Panc1 (cell line): ENCODE measurements at regions not wholly inside any gene's neighbourhood (a gene's known extent, or its start where the extent isn't known, plus 50 kb on each side); places are given as distances from the start of the nearest gene placed in this dataset.

Source experiments
- ATAC-seq: fragments of 200-7000 bp; cut with Tn5 transposase; 2 replicates; pipeline ENCODE4 v1.9.1; 2020; ENCODE audit warnings: mild to moderate bottlenecking, moderate library complexity
- BruUV-seq: library from RNA; stranded (reverse); fragments of 400-500 nt; replicated peaks from 2 replicates; lab custom pipeline; 2021; lab: Mats Ljungman, UMichigan
- CTCF ChIA-PET: fragments of 300-600 bp; sonication (Branson Sonifier 250); formaldehyde crosslinking; loops from one replicate; lab custom pipeline; 2022; ENCODE audit warnings: antibody characterized with exemption; lab: Charles Lee
- POLR2A ChIA-PET: fragments of 300-600 bp; sonication (Branson Sonifier 250); formaldehyde crosslinking; loops from one replicate; lab custom pipeline; 2022; ENCODE audit warnings: antibody characterized with exemption; lab: Charles Lee
- DNase-seq: peaks from one replicate; pipeline ENCODE4 v3.0.0-alpha.2; 2010; ENCODE audit warnings: low read depth, low spot score
- H3K27ac ChIP-seq: 2 replicates; pipeline ENCODE4 v1.5.1; 2011; ENCODE audit warnings: mild to moderate bottlenecking, low read length, inconsistent platforms
- H3K27me3 ChIP-seq: fragments of 200-500 bp; sonication (Bioruptor generic); 2 replicates; pipeline ENCODE4 v1.6.0; 2014; ENCODE audit warnings: low read length, inconsistent platforms; ENCODE audit not compliant: control insufficient read depth, insufficient read depth
- H3K36me3 ChIP-seq: fragments of 200-500 bp; sonication (Bioruptor generic); 2 replicates; pipeline ENCODE4 v1.5.1; 2014; ENCODE audit warnings: inconsistent platforms, mild to moderate bottlenecking, low read length, moderate library complexity; ENCODE audit not compliant: control insufficient read depth, insufficient read depth
- H3K4me1 ChIP-seq: 2 replicates; pipeline ENCODE4 v1.5.1; 2011; ENCODE audit warnings: inconsistent platforms, mild to moderate bottlenecking, low read length, moderate library complexity; ENCODE audit not compliant: control insufficient read depth, insufficient read depth
- H3K4me3 ChIP-seq, 2 experiments: 2 replicates each; pipeline ENCODE4 v1.5.1; 2011 to 2012; ENCODE audit warnings: low read depth in 2 of 2, low read length in 2 of 2, mild to moderate bottlenecking in 2 of 2, inconsistent platforms in 1 of 2, moderate library complexity in 1 of 2
- H3K9me3 ChIP-seq: fragments of 200-500 bp; sonication (Bioruptor generic); 2 replicates; pipeline ENCODE4 v1.5.1; 2014; ENCODE audit warnings: low read depth, mild to moderate bottlenecking, inconsistent platforms, low read length, moderate library complexity; ENCODE audit not compliant: control insufficient read depth, insufficient read depth
- CTCF ChIP-seq: fragments of 450-650 bp; IDR thresholded peaks from 2 replicates; pipeline ENCODE4 v1.5.1; 2017; ENCODE audit warnings: mild to moderate bottlenecking
- POLR2AphosphoS5 ChIP-seq: IDR thresholded peaks from 2 replicates; pipeline ENCODE4 v1.6.1; 2012; ENCODE audit warnings: mild to moderate bottlenecking, low read depth, low read length, moderate library complexity
- REST ChIP-seq, 2 experiments: IDR thresholded peaks; 2 replicates each; pipeline ENCODE4 v1.6.1; 2011 to 2012; ENCODE audit warnings: low read depth in 2 of 2, control low read depth in 1 of 2, low read length in 1 of 2, mild to moderate bottlenecking in 1 of 2, moderate library complexity in 1 of 2; ENCODE audit not compliant: insufficient read depth in 1 of 2
- SIN3A ChIP-seq: IDR thresholded peaks from 2 replicates; pipeline ENCODE4 v1.6.1; 2012; ENCODE audit warnings: low read depth, mild to moderate bottlenecking, low read length, moderate library complexity, borderline replicate concordance; ENCODE audit not compliant: insufficient read depth
- TCF7L2 ChIP-seq: IDR thresholded peaks from 2 replicates; pipeline ENCODE4 v1.6.1; 2011; ENCODE audit warnings: mild to moderate bottlenecking, low read depth, low read length, inconsistent platforms
- in situ Hi-C: cut with HindIII; loops from 2 replicates; pipeline ENCODE4 v1.10.0; 2016; ENCODE audit warnings: low sequenced_read_pairs, low pct_unique_long_range_greater_than_20kb
- intact Hi-C: fragments of 100-400 bp; cut with micrococcal nuclease; formaldehyde crosslinking; loops from one replicate; pipeline ENCODE4 v1.10.0; 2022; ENCODE audit not compliant: unreplicated experiment

- in situ Hi-C loops (no loop called here), intact Hi-C loops (no loop called here)
- no peak overlapping the region for H3K4me3 ChIP-seq
- DNase-seq (no peak), ATAC-seq (no peak)
- TF ChIP-seq SIN3A = no peak
- TF ChIP-seq POLR2AphosphoS5 = no peak
- TF ChIP-seq TCF7L2 = no peak
- TF ChIP-seq REST (IDR thresholded peaks at IDR 0.05; ENCODE audit: insufficient read depth in 1 of 2, low read depth in 2 of 2, low read length in 1 of 2) = no peak
- TF ChIP-seq CTCF = no peak
- H3K27me3 ChIP-seq = no peaks in the 10 kb centered on the region
- no peaks in the 10 kb centered on the region for H3K36me3 ChIP-seq
- no peaks in the 10 kb centered on the region for H3K9me3 ChIP-seq
- no peaks in the 10 kb centered on the region for H3K4me1 ChIP-seq
- BruUV-seq = no TSS peak
- ChIA-PET CTCF (no interaction called here), POLR2A (no interaction called here)
- H3K27ac ChIP-seq = no peak overlapping the region
Observed at GRCh38 chr12:9349888-9350885, 142.0 kb upstream of the PZP start.

GRCh38 chr12:9348906-9349518, 140.8 kb upstream of the PZP start:
- Histone ChIP-seq H3K4me1 (no peaks in the 10 kb centered on the region), H3K27me3 (no peaks in the 10 kb centered on the region), H3K9me3 (no peaks in the 10 kb centered on the region), H3K36me3 (no peaks in the 10 kb centered on the region), H3K27ac (no peak overlapping the region), H3K4me3 (no peak overlapping the region)
- no TSS peak for BruUV-seq
- no peak for DNase-seq
- CTCF ChIA-PET = interaction anchor here (0.6 kb wide), 1 partner anchor 26 kb away, joined by 4 read pairs; no protein-coding TSS in a partner anchor
- intact Hi-C loops (no loop called here), in situ Hi-C loops (no loop called here)
- ATAC-seq = no peak
- TF ChIP-seq TCF7L2 (no peak), CTCF (no peak), SIN3A (no peak), REST (IDR thresholded peaks at IDR 0.05; ENCODE audit: insufficient read depth in 1 of 2, low read depth in 2 of 2, low read length in 1 of 2) (no peak), POLR2AphosphoS5 (no peak)
- POLR2A ChIA-PET = no interaction called here
